ENCODE measurements at regions not wholly inside any gene's neighbourhood (a gene's known extent, or its start where the extent isn't known, plus 50 kb on each side); places are given as distances from the start of the nearest gene placed in this dataset.

DNA sequence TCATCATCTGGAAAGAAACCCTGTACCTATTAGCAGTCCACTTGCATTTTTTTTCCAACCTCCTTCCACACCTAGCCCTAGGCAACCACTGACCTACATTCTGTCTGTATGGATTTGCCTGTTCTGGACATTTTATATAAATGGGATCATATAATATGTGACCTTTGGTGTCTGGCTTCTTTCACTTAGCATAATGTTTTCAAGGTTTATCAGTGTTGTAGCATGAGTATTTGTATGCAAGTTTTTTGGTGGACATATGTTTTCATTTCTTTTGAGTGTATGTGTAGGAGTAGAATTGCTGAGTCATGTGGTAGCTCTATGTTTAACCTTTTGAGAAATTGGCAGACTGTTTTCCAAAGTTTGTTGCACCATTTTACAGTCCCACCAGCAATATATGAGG is 198.6 kb downstream of the CEP135 start:
- TF ChIP-seq EZH2phosphoT487 (IDR thresholded peaks at IDR 0.05) (no peak), EZH2 (IDR thresholded peaks at IDR 0.05) (no peak)
